ENCODE measurements at regions not wholly inside any gene's neighbourhood (a gene's known extent, or its start where the extent isn't known, plus 50 kb on each side); places are given as distances from the start of the nearest gene placed in this dataset.

DNA sequence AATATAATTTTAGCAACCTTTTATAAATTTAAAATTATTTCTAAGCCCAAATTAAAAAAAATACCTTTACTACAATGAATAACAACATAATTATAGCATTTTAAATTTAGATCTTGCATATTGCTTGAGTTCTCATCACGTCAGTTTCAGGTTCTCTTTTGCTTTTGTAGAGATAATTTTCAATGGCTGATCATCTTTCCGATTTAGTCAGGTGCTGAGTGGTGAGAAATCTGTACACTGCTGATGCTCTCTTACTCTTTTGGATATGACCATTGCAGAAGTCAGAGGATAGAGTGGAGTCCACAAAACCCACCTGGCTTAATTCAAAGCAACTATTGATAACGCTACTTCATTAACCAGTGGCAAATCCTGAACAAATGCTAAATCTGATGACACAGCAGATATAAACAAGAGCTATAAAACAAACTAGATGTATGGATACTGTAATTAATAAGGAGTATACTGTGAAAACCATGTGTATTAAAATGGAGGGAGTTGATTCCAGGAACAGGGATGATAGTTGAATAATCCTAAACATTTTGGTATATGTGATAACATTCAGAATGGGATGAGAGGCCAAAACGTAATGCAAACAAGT is 394.8 kb downstream of the CSNK1G3 start:
- DNase-seq (ENCODE audit: low read depth in 2 of 2): no peak

DNA sequence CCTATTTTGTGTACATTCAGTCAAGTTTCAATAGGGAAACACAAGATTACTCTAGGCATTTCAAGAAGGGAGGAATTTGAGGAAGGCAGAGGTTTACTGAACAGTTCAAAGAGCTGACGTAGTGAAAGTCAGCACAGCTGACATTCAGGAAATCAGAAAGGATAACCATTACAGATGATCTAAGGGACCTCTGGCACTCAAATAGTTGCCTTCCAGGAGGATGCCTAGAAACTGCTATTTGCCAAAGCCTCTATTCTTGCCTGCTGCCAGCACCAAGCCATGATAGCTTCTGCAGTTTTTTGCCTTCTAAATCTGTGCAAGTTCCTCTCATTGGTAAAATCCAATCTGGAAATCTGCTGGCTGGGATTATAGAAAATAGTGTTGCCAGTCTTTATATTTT is 373.1 kb downstream of the CSNK1G3 start:
- DNase-seq (ENCODE audit: low read depth in 2 of 2): no peak

DNA sequence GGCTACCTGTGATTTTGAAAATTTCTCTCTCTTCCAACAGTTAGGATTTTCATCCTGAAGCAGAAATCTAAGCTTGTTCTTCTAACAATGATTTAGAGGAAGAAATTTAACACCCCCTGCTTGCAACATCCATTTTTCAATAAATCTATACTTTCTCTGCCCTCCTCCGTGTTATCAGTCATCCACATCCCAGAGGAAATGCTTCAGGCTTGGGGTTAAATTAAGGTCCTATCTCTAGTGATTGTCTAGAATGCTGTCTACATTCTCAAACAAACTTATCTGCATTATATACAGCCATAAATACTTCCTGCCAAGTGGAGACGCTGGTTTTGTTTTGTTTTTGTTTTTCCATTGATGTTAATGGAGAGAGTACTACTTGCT is 371.0 kb downstream of the CSNK1G3 start:
- DNase-seq (ENCODE audit: low read depth in 2 of 2): peak in 1 of 2 donors; percentile 61

DNA sequence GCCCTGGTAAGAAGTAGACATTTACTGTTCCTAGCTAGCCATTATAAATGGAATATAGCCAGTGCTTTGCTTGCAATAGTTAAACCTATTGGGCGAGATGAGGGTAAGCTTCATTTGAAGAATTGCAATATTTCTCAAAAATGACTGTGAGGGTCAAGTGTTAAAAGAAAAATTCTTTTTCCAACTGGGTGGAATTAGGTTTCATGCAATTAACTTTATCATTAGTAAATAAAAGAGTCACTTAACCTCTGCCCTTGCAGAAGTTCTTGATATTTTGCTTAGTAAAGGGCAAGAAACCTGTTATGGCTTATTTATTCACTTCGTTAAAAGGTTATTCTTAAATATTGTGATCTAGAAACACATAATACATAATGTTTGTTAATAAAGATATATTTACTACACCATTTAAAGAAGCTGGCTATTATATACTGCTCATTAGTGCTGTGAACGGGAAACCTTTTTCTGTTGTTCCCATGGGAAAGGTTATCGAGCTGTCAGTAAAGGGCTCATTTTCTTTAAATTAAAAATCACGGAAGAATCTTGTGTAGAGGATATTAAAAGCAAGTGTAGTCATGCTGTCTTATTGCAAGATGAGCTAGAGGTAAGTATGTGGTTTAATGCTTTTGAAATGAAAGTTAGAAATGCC is 370.5 kb downstream of the CSNK1G3 start:
- peak in 1 of 2 donors; percentile 12 for DNase-seq (ENCODE audit: low read depth in 2 of 2)

DNA sequence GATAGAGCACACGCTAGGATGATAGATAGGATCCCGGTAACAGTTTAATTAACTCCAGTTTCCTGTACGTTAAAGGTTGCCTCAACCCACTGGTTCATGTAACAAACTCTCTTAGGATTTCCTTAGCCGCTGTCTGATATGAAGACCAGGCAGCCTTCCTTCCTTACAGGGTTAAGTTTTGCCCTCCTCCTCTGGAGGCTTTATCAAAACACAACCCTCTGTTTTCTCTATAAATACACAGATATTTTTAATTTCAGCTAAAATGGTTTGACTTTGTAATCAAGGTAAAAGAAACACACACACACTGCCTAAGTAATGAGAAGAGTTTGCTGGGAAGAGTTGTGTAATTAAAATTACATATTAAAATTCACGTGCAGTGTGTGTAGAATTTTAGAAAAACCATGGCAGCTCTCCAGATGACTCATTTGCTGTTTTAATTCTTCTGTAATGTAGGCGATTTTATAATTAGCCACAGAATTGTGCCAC is 369.8 kb downstream of the CSNK1G3 start:
- peak; percentile 6 to 76 for DNase-seq (ENCODE audit: low read depth in 2 of 2)

DNA sequence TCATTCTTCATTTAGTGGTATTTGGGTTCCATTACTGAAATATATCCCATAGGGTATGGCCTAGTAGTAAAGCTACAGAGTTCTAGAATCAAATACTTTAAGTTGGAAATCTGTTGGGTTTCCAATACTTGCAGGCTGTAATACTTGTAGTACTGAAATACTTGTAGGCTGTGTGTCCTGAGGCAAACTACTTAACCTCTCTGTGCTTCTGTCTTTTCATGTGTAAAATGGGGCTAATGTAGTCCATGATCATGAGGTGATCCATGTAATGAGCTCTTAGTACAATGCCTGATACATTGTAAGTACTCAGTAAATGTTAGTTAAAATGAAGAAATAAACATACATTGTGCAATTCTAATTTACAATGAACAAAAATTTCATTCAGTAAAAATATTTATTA is 368.9 kb downstream of the CSNK1G3 start:
- no peak for DNase-seq (ENCODE audit: low read depth in 2 of 2)

DNA sequence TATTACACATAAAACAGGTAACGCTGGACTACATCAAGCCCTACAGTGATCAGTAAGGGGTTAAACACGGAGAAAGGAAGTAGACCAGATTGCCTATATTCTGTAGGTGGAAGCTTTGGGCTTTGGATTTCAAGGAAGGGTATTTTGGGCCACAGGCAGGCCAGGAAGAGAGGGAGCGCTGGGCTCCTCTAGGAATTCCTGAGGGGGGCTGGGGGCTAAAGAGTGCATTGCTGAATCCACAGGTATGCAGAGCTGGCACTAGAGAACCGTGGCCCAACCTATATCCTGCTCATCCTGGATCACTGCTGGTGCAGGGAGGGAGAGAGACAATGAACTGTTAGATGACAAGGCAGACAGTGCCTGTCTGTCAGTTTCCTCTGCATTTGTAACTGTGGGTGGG is 367.1 kb downstream of the CSNK1G3 start:
- DNase-seq (ENCODE audit: low read depth in 2 of 2): no peak

DNA sequence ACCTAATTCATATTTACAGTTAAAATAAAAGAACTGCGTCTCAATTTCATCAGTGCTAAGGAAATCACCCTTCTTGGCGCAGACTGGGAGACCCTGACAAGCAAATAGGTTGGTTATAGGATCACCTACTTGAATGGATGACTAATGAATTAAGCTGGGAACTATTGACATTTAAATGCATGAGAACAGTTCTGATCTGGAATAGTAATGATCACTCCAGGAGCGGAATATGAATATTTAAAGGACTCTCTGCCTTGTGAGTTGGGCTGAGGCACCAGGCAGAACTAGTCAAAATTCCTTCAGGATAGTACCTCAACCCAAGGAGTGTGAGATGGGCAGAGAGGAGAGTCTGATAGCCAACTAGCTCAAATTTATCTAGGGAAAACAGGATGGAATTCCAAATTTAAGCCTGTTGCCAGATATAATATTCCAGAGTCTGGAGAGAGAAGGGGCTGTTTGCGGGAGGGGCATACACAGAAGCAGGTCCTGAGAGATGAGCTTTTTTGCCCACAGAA is 364.4 kb downstream of the CSNK1G3 start:
- DNase-seq (ENCODE audit: low read depth in 2 of 2): no peak

DNA sequence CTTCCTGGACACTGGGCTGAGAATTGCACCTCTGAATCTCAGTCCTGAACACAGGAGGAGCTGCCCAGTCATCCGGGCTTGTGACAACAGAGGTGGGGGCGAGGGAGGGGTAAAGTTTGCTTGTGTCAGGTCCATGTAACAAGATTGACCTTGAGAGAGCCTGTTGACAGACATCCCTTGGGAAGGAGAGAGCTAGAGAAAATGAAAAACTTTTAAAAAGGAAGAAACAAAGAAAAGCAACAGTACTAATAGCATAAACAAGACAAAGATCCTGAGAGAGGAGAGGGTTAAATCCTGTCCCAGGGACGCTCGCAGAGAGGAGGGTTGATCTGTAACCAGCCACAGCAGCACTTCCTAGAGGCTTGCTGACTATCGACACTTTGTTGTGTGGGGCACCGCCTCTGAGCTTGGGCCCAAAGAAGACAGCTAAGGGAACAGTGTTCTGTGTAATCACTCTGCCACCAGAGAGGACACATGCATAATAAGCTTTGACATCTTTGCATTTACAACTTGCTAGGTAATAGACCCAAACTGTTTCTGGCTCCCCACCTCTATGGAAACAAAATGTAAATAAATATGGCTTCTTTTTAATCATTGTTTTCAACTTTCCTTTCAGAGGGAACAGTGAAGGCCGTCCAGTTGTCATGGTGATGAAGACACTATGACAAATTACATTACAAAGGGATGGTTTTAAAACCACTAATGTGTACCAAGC is 363.7 kb downstream of the CSNK1G3 start:
- DNase-seq (ENCODE audit: low read depth in 2 of 2): no peak

DNA sequence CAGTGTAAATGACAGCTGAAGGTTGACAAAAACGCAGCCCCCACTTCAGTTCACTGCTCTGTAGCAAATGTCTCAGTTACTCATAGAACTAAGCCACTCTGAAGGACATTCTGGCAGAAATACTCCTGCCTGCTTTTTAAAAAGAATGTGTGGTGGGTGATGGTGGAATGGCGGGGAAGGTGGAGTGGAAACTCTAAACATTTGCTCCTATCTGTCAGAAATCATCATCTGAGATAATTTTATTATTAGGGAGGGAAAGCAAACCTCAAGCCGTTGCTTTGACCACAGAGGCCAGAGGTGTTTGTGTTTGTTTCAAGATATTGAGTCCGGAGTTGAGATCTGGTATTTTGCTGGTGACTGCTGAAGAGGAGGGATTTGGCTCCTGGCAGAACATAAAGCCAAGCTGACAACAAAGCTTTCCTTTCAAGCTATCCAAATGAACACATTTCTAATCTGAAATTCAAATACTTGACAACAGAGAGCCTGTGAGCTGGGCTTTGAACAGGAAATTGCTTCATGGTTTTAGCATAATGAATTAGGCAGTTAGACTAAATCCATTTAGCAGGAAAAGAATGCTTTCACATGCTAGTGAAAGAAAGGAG is 362.7 kb downstream of the CSNK1G3 start:
- DNase-seq (ENCODE audit: low read depth in 2 of 2): no peak

DNA sequence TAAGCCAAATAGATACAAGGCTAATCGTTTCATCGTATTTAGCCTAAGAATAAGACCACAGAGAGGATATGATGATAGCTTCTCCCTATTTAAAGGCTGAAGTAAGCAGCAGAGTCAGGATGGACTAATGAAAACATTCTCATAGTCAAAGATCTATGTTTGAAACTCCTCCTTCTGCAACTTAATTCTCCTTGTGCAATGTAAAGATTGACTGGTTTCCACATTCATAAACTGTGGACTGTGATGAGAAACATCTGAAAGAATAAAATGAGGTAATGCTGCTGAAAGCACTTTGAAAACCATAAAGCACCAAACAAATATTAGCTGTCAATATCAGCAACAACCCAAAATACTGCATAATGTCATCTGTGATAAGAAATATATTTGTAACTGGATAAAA is 361.9 kb downstream of the CSNK1G3 start:
- no peak for DNase-seq (ENCODE audit: low read depth in 2 of 2)

DNA sequence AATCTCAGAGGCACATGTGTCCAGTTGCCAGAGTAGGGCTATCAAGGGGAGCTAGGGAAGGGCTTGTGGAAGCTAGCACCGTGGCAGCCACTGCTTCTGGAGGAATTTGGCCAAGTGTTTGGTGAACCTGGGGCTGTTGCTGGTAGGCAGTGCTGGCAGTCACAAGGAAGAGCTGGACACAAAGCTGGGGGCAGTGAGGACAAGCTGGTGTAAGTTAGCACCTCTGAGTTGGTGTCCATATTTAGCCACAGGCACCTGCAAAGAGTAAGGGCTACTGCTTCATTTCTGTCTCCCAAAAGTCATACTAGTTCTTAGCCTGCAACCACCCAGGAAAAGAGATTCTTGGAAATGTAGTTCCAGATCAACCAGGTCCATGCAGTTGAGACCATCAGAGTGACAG is 359.4 kb downstream of the CSNK1G3 start:
- DNase-seq (ENCODE audit: low read depth in 2 of 2): no peak

DNA sequence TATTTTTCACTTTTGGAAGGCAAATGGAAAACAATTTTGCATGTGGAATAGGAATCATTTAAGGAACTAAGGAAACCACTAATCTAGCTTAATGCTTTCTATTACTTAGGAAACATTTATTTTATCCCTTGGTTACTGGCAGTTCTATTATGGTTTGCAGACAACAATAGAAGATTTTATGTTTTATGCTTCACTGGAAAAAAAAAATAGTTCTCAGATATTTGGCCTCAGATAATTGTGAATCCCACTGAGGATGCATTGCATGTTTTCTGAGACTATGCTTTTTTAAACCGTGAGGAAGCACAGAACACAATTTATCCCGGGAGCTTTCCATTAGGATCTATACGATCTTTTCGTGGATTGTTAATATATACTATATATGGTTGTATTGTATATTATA is 356.9 kb downstream of the CSNK1G3 start:
- no peak for DNase-seq (ENCODE audit: low read depth in 2 of 2)

DNA sequence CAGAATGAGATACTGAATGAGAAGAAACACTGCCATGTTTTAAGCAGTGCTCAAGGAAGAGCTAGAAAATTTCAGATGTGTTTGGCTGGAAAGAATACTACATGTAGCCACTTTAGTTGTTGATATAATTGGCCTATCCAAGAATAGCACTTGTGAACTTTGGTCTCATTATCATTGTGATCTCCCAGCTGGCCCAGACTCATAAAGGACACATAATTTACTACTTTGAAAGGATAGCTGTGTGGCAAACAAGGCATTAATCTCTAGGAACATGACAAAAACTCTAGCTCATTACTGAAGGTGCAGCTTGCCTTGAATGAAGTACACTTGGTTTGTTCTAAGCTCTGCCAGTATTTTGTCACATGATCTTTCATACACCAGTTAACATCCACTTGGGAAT is 356.3 kb downstream of the CSNK1G3 start:
- DNase-seq (ENCODE audit: low read depth in 2 of 2): no peak

DNA sequence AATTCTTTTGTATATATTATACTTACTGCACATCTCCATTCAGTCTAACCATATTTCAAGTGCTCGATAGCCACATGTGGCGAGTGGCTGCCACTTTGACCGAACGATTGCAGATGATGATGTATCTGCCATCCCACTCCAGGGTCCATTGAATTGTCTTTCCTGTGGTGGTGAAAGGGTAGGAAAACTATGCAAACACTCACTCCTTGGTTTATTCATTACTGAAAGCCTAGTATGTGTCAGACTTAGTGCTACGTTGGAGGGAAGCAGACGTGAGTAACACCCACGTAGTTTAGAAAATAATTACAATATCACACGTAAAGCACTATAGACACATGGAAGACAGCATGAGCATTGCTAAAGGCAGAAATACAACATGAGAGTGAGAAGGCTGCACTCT is 353.7 kb downstream of the CSNK1G3 start:
- DNase-seq (ENCODE audit: low read depth in 2 of 2): no peak

DNA sequence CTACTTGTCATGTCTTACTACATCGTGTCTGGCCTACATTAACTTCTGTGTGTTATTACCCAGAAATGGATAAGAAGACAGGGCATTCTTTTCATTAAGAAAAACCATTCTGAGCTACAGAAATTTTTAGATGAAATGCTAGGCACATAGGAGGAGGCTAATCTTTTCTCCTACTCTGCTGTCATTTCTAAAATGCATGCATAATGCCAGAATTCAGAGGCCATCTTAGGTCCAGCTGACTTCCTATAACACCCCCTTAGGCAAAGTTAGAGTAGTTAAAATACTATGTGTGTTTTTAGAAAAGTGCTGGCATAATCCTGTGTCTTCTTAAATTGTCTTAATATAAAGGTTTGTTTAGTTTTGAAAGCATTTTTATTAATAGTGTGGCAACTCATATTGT is 352.6 kb downstream of the CSNK1G3 start:
- no peak for DNase-seq (ENCODE audit: low read depth in 2 of 2)

DNA sequence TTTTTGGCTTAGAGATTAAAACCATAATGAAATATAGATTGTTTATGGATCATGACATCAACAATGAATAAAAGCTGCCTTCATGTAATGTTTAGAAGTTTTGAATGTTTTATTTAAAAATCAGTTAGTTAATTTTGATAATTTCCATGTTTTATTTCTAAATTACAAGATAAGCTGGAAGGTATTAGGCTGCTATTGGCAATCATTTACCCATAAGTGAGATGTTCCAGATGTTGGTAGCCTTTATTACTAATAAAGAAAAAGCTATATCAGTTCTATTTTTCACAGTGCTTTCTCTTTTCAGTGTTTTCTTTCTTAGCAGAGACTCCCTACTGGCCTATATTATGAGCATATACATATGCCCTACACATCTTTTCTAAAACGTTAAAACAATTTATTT is 347.0 kb downstream of the CSNK1G3 start:
- DNase-seq (ENCODE audit: low read depth in 2 of 2): no peak

DNA sequence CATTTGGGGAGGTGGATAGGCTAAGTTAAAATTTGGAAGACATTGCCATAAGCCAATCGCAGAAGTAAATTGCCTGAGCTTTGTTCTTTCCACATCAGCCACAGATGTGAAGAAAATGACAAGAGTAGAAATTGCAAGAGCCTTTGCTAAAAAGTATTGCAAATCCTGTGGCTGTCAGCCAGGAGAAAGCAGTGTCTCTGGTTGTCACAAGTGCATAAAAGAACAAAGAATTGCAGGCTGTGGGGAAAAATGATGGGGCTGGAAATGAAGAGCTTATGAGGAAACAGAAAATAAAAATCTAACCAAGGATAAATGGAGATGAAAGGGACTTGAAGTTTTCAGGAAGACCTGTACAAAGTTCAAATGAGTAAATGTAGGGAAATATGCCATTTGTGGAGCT is 344.8 kb downstream of the CSNK1G3 start:
- DNase-seq (ENCODE audit: low read depth in 2 of 2): no peak

DNA sequence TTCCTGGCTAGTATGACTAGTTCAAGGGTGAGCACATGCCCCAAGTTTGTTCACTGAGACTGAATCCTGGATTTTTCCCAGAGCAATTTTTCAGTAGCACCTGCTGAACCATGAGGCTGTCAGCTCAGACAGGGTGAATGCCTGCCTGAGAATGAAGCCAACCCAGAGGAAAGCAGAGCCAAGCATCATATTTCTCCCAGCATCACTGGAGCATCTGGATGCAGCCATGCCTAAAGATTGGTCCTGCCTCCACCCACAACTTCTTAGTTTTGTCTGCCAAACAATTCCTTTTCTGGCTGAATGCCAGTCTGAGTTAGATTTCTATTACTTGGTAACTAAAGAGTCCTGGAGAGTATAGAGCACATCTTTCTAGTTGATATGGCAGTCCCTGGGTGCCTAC is 343.6 kb downstream of the CSNK1G3 start:
- no peak for DNase-seq (ENCODE audit: low read depth in 2 of 2)

DNA sequence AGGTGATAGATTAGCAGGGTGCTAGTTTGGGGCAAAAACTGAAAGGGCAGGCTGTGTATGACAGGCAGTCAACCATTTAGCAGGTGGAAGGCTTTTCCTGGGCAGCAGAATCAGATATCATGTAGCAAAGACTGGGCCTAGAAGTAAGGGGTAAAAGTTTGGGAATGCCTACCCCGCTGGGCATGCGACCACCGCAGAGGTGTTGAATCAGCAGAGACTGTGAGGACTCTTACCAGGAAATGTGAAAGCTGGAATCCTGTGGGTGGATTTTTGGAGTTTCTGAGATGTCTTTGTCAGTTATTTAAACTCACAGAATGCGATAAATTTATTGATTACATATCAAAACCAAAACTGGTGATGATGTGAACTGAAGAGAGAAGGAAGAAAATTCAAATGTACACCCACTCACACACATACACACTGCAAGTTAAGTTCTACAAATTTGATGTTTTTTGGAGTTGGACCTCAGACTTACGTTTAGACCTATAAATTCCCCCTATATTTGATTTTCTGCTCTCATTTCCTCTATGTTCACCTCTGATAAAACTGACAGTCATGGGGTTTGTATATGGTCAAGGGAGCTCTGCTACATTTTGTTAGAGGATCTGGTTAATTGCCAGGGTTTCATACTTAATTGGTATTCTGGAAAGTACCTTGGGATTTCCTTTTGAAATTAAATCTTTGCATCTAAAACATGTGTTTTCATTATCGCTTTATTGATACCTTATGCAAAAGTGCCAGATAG is 333.6 kb downstream of the CSNK1G3 start:
- DNase-seq (ENCODE audit: low read depth in 2 of 2): no peak

DNA sequence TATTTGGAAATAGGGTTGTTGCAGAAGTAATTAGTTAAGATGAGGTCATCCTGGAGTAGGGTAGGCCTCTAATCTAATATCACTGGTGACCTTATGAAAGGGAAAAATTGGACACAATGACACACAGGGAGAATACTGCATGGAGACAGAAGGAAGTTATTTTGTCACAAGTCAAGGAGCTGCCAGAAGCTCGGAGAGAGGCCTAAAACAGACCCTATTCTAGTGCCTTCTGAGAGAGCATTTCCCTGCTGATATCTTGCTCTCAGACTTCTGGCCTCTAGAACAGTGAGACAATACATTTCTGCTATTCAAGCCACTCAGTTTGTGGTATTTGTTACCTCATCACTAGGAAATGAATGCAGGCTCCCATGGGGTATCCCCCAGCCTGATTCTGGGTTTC is 332.9 kb downstream of the CSNK1G3 start:
- DNase-seq (ENCODE audit: low read depth in 2 of 2): no peak

DNA sequence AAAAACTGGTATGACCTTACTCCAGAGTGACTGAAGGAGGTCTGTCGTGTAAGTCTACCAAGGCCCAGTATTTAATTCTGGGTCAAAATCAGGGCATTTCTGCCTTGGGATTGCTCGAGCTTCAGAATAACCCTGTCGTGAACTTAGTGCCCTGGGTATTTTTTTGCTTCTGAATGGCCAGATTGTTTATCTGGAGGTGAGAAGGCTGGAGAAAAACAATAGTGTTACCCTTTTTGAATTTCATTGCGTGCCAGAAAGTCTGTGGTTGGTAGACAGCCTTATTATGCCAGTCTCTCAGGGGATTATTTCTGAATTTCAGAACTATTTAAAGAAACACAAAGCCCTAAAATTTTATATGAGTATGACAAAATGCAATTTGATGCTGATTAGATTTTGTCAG is 323.4 kb downstream of the CSNK1G3 start:
- peak in 1 of 2 donors; percentile 15 for DNase-seq (ENCODE audit: low read depth in 2 of 2)

All from dermis microvascular lymphatic vessel endothelial cell (primary cell).